Ovary (tissue), 7 donors: ENCODE measurements at regions not wholly inside any gene's neighbourhood (a gene's known extent, or its start where the extent isn't known, plus 50 kb on each side); places are given as distances from the start of the nearest gene placed in this dataset.
A peak's percentile ranks its signal among the peaks of the same experiment; 100 is the strongest.

ENCODE experiments used
- DNase-seq, 5 donors: peaks; one replicate each; pipeline ENCODE4 v3.0.0-alpha.2; 2019 to 2020
- H3K27ac ChIP-seq, 2 donors: fragments of 200-600 bp; one replicate each; pipeline versions ENCODE4 v1.5.1 to v1.8.0; 2019 to 2022
- H3K27me3 ChIP-seq: fragments of 200-600 bp; one replicate; pipeline ENCODE4 v1.8.0; 2022
- H3K36me3 ChIP-seq: fragments of 200-600 bp; sonication (generic); one replicate; pipeline ENCODE4 v1.5.1; 2019
- H3K4me1 ChIP-seq: one replicate; pipeline ENCODE4 v1.8.1; 2013; ENCODE audit warnings: mild to moderate bottlenecking, moderate library complexity; ENCODE audit not compliant: insufficient read depth
- H3K4me3 ChIP-seq: fragments of 200-600 bp; sonication (generic); one replicate; pipeline ENCODE4 v1.5.1; 2017
- H3K9me3 ChIP-seq, 2 donors: fragments of 200-600 bp in 1 of 2; sonication (generic) in 1 of 2; one replicate each; pipeline versions ENCODE4 v1.5.1 to v1.8.1; 2013 to 2019; ENCODE audit warnings: mild to moderate bottlenecking in 1 of 2, moderate library complexity in 1 of 2
- CTCF ChIP-seq, 3 donors: fragments of 450-650 bp in 2 of 3; fragments of 200-600 bp in 1 of 3; IDR thresholded peaks; one replicate each; pipeline versions ENCODE4 v1.5.1 to v1.8.0; 2016 to 2022; ENCODE audit warnings: antibody characterized with exemption in 3 of 3, mild to moderate bottlenecking in 1 of 3
- EP300 ChIP-seq: sonication (generic); formaldehyde crosslinking; IDR thresholded peaks from one replicate; pipeline ENCODE4 v1.6.1; 2017; ENCODE audit warnings: antibody characterized with exemption
- POLR2A ChIP-seq: fragments of 450-650 bp; IDR thresholded peaks from one replicate; pipeline ENCODE4 v1.6.1; 2017; ENCODE audit warnings: antibody characterized with exemption, mild to moderate bottlenecking, moderate library complexity
- WGBS, 3 donors: extraction: QIAGEN DNeasy Blood & Tissue Kit in 1 of 3; methylation state at CpG; one replicate each; pipeline versions ENCODE4 v1.1.5 to v1.1.7; 2013 to 2017; 5-methylcytosine and 5-hydroxymethylcytosine counted together
- intact Hi-C, 4 donors: fragments of 100-400 bp; cut with DNase I; formaldehyde crosslinking; loops; one replicate each; pipeline versions ENCODE4 v1.11.0 to v1.15.1; 2022 to 2023
- donor health status: DM: no; HTN: no; CAD: no; lungs with moderate emphysema.
- donor health status: DM: no; HTN: no; CAD: no.
- donor health status: Bipolar disorder and iron deficiency.
- donor health status: DM: no; HTN: no; CAD: no.
- donor health status: DM: yes; HTN: yes; CAD: no.

GRCh38 chr12:32048791-32049190 is 57.9 kb upstream of the BICD1 start:
- H3K27ac ChIP-seq, result no peak overlapping the region
- peaks cover 14% of the 10 kb centered on the region for H3K4me1 ChIP-seq
- 96 to 98% (median 96%) methylated on average over 5 of the region's 5 CpGs for WGBS, 3 donors
- H3K36me3 ChIP-seq, result no peaks in the 10 kb centered on the region
- H3K4me3 ChIP-seq, result no peak overlapping the region
- intact Hi-C loops, result no loop called here
- TF ChIP-seq CTCF (IDR thresholded peaks at IDR 0.05) (no peak), POLR2A (no peak), EP300 (no peak)
- DNase-seq, result no peak
- H3K9me3 ChIP-seq, result no peaks in the 10 kb centered on the region
- H3K27me3 ChIP-seq, result no peaks in the 10 kb centered on the region

GRCh38 chr12:32049956-32050355 is 56.7 kb upstream of the BICD1 start:
- intact Hi-C loops, result no loop called here
- 67 to 83% (median 72%) methylated on average over 2 of the region's 2 CpGs for WGBS, 3 donors

DNA sequence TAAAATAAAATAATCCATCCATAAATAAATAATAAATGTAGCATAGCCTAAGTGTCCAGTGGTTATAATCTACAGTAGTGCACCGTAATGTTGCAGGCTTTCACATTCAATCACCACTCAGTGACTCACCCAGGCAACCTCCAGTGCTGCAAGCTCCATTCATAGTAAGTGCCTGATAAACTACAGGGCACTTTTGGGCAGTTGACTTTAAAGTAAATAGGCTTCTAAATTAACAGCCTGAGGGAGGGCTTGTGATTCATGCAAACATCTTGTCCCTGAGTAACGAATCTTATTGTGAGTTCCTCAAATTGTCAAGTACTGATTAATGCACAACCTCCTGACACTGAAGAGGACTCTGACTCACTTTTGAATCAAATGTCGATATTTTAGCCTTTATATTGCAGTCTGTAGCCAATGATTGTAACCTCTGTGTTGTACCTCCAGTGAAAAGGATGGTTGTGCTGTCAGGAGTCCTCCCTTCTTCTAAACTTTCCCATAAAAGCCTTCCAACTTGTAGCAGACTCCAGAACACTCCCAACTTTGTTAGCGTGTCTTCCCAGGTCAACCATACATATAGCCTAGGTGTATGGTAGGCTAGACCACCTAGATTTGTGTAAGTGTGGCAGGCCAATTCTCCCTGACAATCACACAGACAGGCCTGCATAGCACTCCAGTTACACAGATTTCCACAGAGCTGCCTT is 55.0 kb upstream of the BICD1 start:
- Histone ChIP-seq H3K4me3 (no peak overlapping the region), H3K4me1 (peaks cover 14% of the 10 kb centered on the region), H3K9me3 (no peaks in the 10 kb centered on the region), H3K36me3 (no peaks in the 10 kb centered on the region), H3K27ac (peak overlapping the region in 1 of 2 donors; percentile 67), H3K27me3 (no peaks in the 10 kb centered on the region)
- no peak for TF ChIP-seq EP300
- no peak for TF ChIP-seq POLR2A
- no peak for TF ChIP-seq CTCF (IDR thresholded peaks at IDR 0.05)
- DNase-seq, result peak in 2 of 5 donors; percentile 29 to 43
- intact Hi-C loops, result no loop called here
- 11 to 16% (median 14%) methylated on average over 4 of the region's 4 CpGs for WGBS, 3 donors

More at GRCh38 chr12:32049956-32050355, 56.7 kb upstream of the BICD1 start:
- peaks cover 14% of the 10 kb centered on the region for H3K4me1 ChIP-seq
- no peaks in the 10 kb centered on the region for H3K27me3 ChIP-seq
- H3K27ac ChIP-seq, result no peak overlapping the region
- TF ChIP-seq EP300 (no peak), CTCF (IDR thresholded peaks at IDR 0.05) (no peak), POLR2A (no peak)
- DNase-seq, result no peak
- no peaks in the 10 kb centered on the region for H3K36me3 ChIP-seq
- H3K4me3 ChIP-seq, result no peak overlapping the region
- no peaks in the 10 kb centered on the region for H3K9me3 ChIP-seq

DNA sequence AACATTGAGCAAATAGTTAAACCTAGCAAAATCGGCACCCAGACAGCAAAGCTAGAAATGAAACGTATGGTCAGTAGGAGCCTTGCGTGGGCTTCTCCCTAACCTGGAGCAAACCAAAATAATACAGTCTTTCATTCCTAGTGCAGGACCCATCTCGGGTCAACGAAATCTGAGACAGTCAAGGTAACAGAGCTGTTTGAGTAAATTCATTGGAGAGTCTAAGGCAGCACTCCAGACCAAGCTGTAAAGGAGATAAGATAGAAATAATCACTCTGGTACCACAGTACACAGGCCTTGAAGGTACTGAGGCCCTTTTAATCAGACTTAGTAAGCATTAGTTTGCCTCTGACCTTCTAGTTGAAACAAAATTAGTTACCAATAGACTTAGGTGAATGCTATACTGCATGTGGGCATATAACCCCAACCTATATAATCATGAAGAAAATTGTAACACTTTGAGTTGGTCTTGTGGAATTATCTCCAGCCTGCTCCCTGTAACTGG is 54.4 kb upstream of the BICD1 start:
- H3K9me3 ChIP-seq, result no peaks in the 10 kb centered on the region
- intact Hi-C loops, result no loop called here
- TF ChIP-seq CTCF (IDR thresholded peaks at IDR 0.05) (no peak), EP300 (no peak), POLR2A (no peak)
- peak overlapping the region in 1 of 2 donors; percentile 67 for H3K27ac ChIP-seq
- H3K36me3 ChIP-seq, result no peaks in the 10 kb centered on the region
- DNase-seq, result no peak
- peaks cover 12% of the 10 kb centered on the region for H3K4me1 ChIP-seq
- H3K27me3 ChIP-seq, result no peaks in the 10 kb centered on the region
- WGBS, 3 donors, result 4 to 10% (median 4%) methylated on average over 5 of the region's 5 CpGs
- no peak overlapping the region for H3K4me3 ChIP-seq
